ENCODE measurements at regions not wholly inside any gene's neighbourhood (a gene's known extent, or its start where the extent isn't known, plus 50 kb on each side); places are given as distances from the start of the nearest gene placed in this dataset.

- DNase-seq (ENCODE audit: low spot score) = no peak
Measured at GRCh38 chr12:115760231-115760630, 517.3 kb downstream of the MED13L start.

DNA sequence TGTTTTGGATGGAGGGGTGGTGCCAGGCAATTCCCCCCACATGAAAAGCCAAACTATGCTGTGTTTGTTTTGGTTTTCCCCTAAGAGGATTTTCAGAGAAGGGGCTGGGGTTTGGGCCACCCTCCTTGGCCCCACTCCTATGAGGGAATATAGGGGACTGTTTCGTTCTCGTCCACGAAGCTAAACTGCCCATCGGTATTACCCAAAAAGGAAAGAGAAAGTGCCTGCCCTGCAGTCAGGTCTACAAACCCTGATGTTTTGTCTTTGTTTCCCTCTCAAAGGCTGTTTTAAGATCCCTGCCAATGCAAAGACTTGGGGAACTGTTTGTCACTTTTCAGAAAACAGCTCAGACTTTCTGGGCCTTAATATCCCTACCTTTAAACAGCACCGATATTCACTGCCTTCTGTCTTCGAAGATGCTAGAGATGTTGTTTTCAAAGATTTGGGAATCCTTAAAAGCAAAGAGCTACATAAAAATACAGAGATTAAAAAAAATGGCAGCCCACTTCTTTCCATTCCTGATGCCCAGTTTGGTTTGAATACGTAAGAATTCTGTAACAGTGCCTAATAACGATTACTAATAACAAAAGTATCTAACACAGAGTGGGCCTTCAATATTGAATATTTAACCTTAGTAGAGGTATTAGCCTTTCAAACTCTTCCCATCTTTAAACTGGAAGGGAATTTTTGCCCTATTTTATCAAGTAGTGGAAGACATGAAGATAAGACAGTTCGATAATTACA lies 518.4 kb downstream of the MED13L start:
- no peak for DNase-seq (ENCODE audit: low spot score)

- DNase-seq (ENCODE audit: low spot score) = no peak
Measured at GRCh38 chr12:115758183-115758582, 519.3 kb downstream of the MED13L start.

DNA sequence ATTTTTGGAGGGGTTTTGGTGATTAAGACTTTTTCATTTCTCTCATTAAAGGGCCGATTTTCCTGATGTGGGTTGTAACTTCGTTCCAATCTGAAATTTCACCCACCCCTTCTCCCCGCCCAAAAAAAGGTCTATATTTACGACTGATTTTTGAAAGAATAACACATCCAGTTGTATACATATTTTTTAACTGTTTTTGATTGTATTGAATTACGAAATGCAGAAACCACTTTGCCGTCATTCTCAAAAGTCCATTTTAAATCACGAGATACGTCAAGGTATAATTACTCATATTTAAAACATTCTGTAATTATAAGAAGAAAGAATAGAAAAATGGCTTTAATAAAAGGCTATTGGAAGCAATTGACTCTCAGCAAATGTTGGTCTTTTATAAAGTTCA lies 520.7 kb downstream of the MED13L start:
- no peak for DNase-seq (ENCODE audit: low spot score)

- DNase-seq (ENCODE audit: low spot score) = no peak
Measured at GRCh38 chr12:115756271-115756670, 521.2 kb downstream of the MED13L start.

- DNase-seq (ENCODE audit: low spot score) = no peak
Measured at GRCh38 chr12:115755725-115756085, 521.8 kb downstream of the MED13L start.

- DNase-seq (ENCODE audit: low spot score) = no peak
Measured at GRCh38 chr12:115755061-115755724, 522.3 kb downstream of the MED13L start.

- DNase-seq (ENCODE audit: low spot score) = peak; percentile 17
Measured at GRCh38 chr12:115752913-115753726, 524.4 kb downstream of the MED13L start.

GRCh38 chr12:115752156-115752555 lies 525.3 kb downstream of the MED13L start:
- no peak for DNase-seq (ENCODE audit: low spot score)

DNA sequence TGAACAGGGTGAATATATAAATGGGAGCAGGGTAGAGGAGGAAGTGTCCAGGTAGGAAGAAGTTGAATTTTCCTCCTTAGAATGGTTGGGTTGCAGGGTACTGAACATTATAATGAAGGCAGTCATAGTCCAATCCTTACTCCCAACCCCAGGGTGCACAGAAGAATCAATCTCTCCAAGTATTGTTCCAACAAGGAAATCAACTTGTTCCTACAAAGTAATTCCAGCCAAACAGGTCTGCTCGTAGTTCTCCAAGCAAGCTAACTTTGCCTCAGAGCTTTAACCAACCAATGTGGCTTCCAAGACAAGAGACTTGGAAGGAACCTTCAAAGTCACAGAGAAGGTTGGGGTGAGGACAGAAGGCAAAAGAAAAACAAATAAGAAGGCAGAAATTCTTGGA lies 527.2 kb downstream of the MED13L start:
- DNase-seq (ENCODE audit: low spot score) = no peak

DNA sequence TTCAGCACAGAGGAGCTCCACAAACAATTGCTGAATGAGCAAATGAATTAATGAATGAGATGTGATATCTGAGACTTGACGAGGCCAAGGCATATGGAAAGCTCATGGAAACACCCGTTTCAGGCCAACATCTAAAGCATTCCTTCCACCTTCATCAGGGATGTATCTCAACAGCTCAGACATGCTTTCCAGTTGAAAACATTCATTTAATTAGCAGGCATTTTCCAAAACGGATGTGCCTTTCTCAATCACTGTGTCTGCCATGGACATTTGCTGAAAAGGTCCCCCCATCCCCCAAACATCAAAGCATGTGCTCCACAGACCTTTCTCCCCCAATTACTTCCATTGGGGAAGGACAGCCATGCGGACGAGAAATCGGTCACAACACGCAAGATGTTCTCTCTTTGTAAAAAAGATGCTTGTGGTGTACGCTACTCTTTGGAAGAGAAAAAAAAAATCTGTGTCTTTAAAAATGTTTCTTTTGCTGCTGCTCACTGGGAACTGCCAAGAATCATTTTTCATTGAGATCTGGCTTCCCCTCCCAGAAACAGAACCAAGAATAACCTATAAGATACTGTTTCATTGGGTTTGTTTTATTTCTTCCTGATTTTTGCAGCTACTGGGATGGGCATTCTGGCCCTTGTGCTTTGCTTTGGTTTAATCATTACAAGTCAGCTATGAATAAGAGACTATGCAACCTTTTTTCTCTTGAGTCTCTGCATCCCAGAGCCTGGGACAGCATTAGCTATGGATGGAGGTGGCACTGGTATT lies 528.2 kb downstream of the MED13L start:
- no peak for DNase-seq (ENCODE audit: low spot score)

- no peak for DNase-seq (ENCODE audit: low spot score)
Measured at GRCh38 chr12:115740586-115741155, 536.8 kb downstream of the MED13L start.

DNA sequence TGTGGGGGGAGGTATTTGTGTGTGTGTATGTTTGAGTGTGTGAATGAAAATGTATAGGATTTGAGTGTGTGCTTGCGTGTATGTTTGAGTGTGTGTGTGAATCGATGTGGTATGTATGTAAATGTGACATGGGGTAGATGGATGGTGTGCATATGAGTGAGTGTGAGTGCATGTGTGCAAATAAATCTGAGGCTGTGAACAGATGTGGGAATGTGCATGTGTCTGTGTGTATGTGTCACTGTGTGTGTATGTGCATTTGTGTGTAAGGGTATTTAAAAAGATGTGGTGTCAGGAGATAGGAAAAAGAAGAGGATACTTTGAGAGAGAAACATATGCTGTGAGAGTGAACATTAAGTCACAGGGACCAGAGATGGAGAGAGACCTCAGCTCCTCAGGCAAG lies 539.6 kb downstream of the MED13L start:
- no peak for DNase-seq (ENCODE audit: low spot score)

DNA sequence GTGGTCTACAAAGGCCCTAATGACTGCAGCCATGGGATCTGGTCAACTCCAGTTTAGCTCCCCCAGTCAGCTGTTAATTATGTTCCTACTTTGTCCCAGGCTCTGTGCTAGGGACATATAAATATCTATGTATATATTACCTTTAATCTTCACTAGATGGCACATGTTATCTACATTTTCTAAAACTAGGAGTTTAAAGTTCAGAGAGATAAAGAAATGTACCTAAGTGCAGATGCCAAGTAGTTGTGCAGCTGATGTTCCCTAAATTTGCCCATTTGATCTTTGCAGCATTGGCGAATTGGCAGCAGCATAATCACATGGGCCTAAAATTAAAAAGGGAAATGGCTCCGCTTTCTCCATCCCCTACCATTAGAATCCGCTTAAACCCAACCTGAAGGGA lies 541.1 kb downstream of the MED13L start:
- DNase-seq (ENCODE audit: low spot score) = no peak

GRCh38 chr12:115730975-115731541 lies 546.4 kb downstream of the MED13L start:
- no peak for DNase-seq (ENCODE audit: low spot score)

GRCh38 chr12:115726691-115727090 lies 550.8 kb downstream of the MED13L start:
- DNase-seq (ENCODE audit: low spot score) = no peak

DNA sequence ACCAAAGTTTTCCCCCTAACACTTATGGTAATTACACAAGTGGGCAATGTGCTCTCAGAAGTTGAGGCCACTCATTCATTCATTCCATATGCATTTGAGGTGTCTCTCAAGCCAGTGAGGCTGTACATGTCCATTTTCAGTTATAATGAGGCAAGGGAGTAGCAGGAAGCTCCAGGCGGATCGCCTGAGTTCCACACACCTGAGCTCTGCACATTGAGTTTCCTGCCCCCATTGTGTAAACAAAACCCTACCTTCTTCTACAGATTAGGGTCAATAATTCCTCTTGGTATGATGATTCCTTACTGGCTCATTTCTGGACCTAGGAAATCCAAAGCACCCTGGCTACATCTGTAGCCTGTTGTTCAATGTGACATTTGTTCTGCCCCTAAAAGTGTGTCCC lies 555.3 kb downstream of the MED13L start:
- no peak for DNase-seq (ENCODE audit: low spot score)

DNA sequence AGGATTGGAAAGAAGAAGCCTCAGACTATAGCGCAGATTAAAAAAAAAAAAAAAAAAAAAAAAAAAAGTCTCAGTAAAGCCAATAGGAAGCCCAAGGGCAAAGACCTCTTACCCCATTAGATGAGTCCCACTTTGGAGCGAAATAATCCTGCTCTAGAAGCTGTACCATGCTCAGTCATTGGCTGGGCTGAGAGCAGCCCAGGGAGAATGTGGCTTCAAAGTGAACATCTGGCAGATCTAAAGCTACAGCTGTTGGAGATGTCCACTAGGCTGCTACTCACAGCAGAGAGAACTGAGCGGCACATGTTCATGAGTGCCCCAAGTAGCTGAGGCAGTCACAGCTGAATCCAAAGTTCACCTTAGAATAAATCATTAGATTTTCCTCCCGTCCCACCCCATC lies 560.9 kb downstream of the MED13L start:
- DNase-seq (ENCODE audit: low spot score) = no peak

DNA sequence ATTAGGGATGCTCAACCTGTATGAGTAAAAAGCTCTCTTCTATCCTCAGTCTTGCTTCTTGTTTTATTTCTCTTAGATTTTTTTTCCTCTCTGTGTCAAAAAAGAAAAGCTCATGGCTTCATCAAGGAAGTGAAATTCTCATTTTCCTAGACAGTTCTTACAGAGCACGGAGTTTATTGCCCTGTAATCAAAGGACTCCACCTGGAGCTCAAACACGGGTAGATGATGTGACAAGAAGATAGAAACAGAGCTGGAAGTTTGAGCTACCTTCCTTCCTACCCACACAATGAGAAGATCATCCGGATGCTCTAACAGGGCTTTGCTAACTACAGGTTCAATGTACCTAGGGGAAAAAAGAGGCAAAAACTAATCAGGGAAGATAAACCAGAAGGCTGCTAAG lies 564.8 kb downstream of the MED13L start:
- DNase-seq (ENCODE audit: low spot score) = no peak

- no peak for DNase-seq (ENCODE audit: low spot score)
Measured at GRCh38 chr12:115710104-115710564, 567.4 kb downstream of the MED13L start.

DNA sequence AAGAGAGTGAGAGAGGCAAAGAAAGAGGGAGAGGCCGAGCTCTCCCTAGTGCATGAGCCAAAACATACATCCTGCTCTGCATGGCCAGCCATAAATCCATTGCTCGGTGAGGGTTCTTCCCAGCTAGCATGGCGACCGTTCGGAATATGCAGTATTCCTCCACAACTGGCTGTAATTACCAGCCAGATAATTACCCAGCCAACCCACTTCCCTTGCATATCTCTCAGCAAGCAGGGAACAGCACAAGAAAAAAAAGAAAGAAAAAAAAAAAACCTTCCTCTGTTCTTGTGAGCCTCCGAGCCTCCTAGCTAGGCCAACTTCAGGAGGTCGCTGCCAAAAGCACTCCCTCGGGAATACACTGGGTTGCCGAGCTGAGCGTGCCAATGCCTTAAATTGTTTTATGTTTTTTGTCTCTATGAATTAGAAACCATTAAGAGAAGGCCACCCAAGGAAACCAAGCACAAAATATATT lies 567.9 kb downstream of the MED13L start:
- DNase-seq (ENCODE audit: low spot score) = no peak
